DOHH2 (cell line): ENCODE measurements at regions not wholly inside any gene's neighbourhood (a gene's known extent, or its start where the extent isn't known, plus 50 kb on each side); places are given as distances from the start of the nearest gene placed in this dataset.

ENCODE experiments used
- EZH2phosphoT487 ChIP-seq: fragments of 200-600 bp; sonication (generic); IDR thresholded peaks from 2 replicates; pipeline ENCODE4 v1.6.1; 2017; ENCODE audit warnings: borderline replicate concordance, mild to moderate bottlenecking, antibody characterized with exemption, low read length, moderate library complexity, mixed read lengths
- TF ChIP-seq, protein P1 (sequence below): fragments of 200-600 bp; sonication (generic); IDR thresholded peaks from one replicate; pipeline ENCODE4 v1.5.1; 2014; ENCODE audit warnings: antibody characterized with exemption, mild to moderate bottlenecking, low read depth, low read length; ENCODE audit not compliant: poor library complexity, severe bottlenecking

GRCh38 chr19:28556371-28556770, 656.6 kb downstream of the UQCRFS1 start:
- TF ChIP-seq, protein P1, sequence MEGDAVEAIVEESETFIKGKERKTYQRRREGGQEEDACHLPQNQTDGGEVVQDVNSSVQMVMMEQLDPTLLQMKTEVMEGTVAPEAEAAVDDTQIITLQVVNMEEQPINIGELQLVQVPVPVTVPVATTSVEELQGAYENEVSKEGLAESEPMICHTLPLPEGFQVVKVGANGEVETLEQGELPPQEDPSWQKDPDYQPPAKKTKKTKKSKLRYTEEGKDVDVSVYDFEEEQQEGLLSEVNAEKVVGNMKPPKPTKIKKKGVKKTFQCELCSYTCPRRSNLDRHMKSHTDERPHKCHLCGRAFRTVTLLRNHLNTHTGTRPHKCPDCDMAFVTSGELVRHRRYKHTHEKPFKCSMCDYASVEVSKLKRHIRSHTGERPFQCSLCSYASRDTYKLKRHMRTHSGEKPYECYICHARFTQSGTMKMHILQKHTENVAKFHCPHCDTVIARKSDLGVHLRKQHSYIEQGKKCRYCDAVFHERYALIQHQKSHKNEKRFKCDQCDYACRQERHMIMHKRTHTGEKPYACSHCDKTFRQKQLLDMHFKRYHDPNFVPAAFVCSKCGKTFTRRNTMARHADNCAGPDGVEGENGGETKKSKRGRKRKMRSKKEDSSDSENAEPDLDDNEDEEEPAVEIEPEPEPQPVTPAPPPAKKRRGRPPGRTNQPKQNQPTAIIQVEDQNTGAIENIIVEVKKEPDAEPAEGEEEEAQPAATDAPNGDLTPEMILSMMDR: no peak
- TF ChIP-seq EZH2phosphoT487: no peak
